ENCODE measurements at regions not wholly inside any gene's neighbourhood (a gene's known extent, or its start where the extent isn't known, plus 50 kb on each side); places are given as distances from the start of the nearest gene placed in this dataset.

- H4K20me1 ChIP-seq (ENCODE audit: insufficient read depth) = no peaks in the 10 kb centered on the region
- H3K36me3 ChIP-seq (ENCODE audit: insufficient read depth) = no peaks in the 10 kb centered on the region
- H2AFZ ChIP-seq (ENCODE audit: low read depth) = no peak overlapping the region
- H3K4me1 ChIP-seq (ENCODE audit: low read depth, poor library complexity, severe bottlenecking) = no peaks in the 10 kb centered on the region
- H3K27ac ChIP-seq = no peak overlapping the region
- H3K4me2 ChIP-seq = no peak overlapping the region
- TF ChIP-seq CTCF (conservative IDR thresholded peaks at IDR 0.05; ENCODE audit: low read depth, low read length) = no peak
- no peak overlapping the region for H3K9ac ChIP-seq
- no peak overlapping the region for H3K4me3 ChIP-seq (IDR thresholded peaks at IDR 0.05; ENCODE audit: insufficient read depth, low read depth, low read length)
- no peaks in the 10 kb centered on the region for H3K79me2 ChIP-seq (ENCODE audit: insufficient read depth, low read depth)
- H3K27me3 ChIP-seq (ENCODE audit: insufficient read depth, low read depth) = no peaks in the 10 kb centered on the region
Measured at GRCh38 chr13:74006666-74007065, 127.5 kb downstream of the KLF12 start.

- H3K4me1 ChIP-seq (ENCODE audit: low read depth, poor library complexity, severe bottlenecking) = no peaks in the 10 kb centered on the region
- no peaks in the 10 kb centered on the region for H3K27me3 ChIP-seq (ENCODE audit: insufficient read depth, low read depth)
- no peak overlapping the region for H3K9ac ChIP-seq
- no peak overlapping the region for H3K27ac ChIP-seq
- no peaks in the 10 kb centered on the region for H4K20me1 ChIP-seq (ENCODE audit: insufficient read depth)
- no peak overlapping the region for H3K4me2 ChIP-seq
- no peaks in the 10 kb centered on the region for H3K79me2 ChIP-seq (ENCODE audit: insufficient read depth, low read depth)
- no peak for TF ChIP-seq CTCF (conservative IDR thresholded peaks at IDR 0.05; ENCODE audit: low read depth, low read length)
- H2AFZ ChIP-seq (ENCODE audit: low read depth) = no peak overlapping the region
- no peaks in the 10 kb centered on the region for H3K36me3 ChIP-seq (ENCODE audit: insufficient read depth)
- no peak overlapping the region for H3K4me3 ChIP-seq (IDR thresholded peaks at IDR 0.05; ENCODE audit: insufficient read depth, low read depth, low read length)
Measured at GRCh38 chr13:74005320-74006157, 128.7 kb downstream of the KLF12 start.

GRCh38 chr13:74004109-74004508 is 130.1 kb downstream of the KLF12 start:
- no peaks in the 10 kb centered on the region for H3K36me3 ChIP-seq (ENCODE audit: insufficient read depth)
- no peak overlapping the region for H3K27ac ChIP-seq
- H3K79me2 ChIP-seq (ENCODE audit: insufficient read depth, low read depth) = no peaks in the 10 kb centered on the region
- no peak overlapping the region for H3K4me3 ChIP-seq (IDR thresholded peaks at IDR 0.05; ENCODE audit: insufficient read depth, low read depth, low read length)
- no peak overlapping the region for H3K4me2 ChIP-seq
- H3K27me3 ChIP-seq (ENCODE audit: insufficient read depth, low read depth) = no peaks in the 10 kb centered on the region
- TF ChIP-seq CTCF (conservative IDR thresholded peaks at IDR 0.05; ENCODE audit: low read depth, low read length) = no peak
- no peak overlapping the region for H2AFZ ChIP-seq (ENCODE audit: low read depth)
- no peak overlapping the region for H3K9ac ChIP-seq
- no peaks in the 10 kb centered on the region for H3K4me1 ChIP-seq (ENCODE audit: low read depth, poor library complexity, severe bottlenecking)
- H4K20me1 ChIP-seq (ENCODE audit: insufficient read depth) = no peaks in the 10 kb centered on the region

GRCh38 chr13:74003374-74003773 is 130.8 kb downstream of the KLF12 start:
- no peaks in the 10 kb centered on the region for H3K79me2 ChIP-seq (ENCODE audit: insufficient read depth, low read depth)
- no peak overlapping the region for H3K9ac ChIP-seq
- no peak overlapping the region for H2AFZ ChIP-seq (ENCODE audit: low read depth)
- no peaks in the 10 kb centered on the region for H4K20me1 ChIP-seq (ENCODE audit: insufficient read depth)
- no peak overlapping the region for H3K4me2 ChIP-seq
- H3K27me3 ChIP-seq (ENCODE audit: insufficient read depth, low read depth) = no peaks in the 10 kb centered on the region
- H3K36me3 ChIP-seq (ENCODE audit: insufficient read depth) = no peaks in the 10 kb centered on the region
- H3K4me3 ChIP-seq (IDR thresholded peaks at IDR 0.05; ENCODE audit: insufficient read depth, low read depth, low read length) = no peak overlapping the region
- no peaks in the 10 kb centered on the region for H3K4me1 ChIP-seq (ENCODE audit: low read depth, poor library complexity, severe bottlenecking)
- TF ChIP-seq CTCF (conservative IDR thresholded peaks at IDR 0.05; ENCODE audit: low read depth, low read length) = no peak
- no peak overlapping the region for H3K27ac ChIP-seq
